NCI-H2227 treated with DMSO at 0.1 percent for 48 hours (cell line): ENCODE measurements at regions not wholly inside any gene's neighbourhood (a gene's known extent, or its start where the extent isn't known, plus 50 kb on each side); places are given as distances from the start of the nearest gene placed in this dataset.
"Not testable (repeated sequence)": the region's sequence is repeated elsewhere in the genome, so short reads cannot be mapped to it uniquely, and the experiment has no call there.

ENCODE experiments used
- DNase-seq: peaks from one replicate; lab custom pipeline; 2025; lab: John Stamatoyannopoulos, UW

DNA sequence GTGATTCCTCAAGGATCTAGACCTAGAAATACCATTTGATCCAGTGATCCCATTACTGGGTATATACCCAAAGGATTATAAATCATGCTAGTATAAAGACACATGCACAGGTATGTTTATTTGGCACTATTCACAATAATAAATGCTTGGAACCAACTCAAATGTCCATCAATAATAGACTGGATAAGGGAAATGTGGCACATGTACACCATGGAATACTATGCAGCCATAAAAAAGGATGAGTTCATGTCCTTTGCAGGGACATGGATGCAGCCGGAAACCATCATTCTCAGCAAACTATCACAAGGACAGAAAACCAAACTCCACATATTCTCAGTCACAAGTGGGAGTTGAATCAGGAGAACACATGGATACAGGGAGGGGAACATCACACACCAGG is 183.8 kb upstream of the ETV3 start:
- not testable (repeated sequence) for DNase-seq

DNA sequence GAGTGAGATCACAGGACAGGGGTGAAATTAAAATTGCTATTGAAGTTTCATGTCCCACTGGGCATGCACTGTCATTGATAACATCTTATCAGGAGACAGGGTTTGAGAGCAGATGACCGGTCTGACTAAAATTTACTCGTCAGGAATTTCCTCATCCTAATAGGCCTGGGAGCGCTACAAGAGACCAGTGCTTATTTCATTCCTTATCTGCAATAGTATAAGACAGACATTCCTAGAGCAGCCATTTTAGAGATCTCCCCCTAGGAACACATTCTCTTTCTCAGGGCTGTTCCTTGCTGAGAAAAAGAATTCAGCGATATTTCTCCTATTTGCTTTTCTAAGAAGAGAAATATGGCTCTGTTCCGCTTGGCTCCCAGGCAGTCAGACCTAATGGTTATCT is 181.4 kb upstream of the ETV3 start:
- no peak for DNase-seq

DNA sequence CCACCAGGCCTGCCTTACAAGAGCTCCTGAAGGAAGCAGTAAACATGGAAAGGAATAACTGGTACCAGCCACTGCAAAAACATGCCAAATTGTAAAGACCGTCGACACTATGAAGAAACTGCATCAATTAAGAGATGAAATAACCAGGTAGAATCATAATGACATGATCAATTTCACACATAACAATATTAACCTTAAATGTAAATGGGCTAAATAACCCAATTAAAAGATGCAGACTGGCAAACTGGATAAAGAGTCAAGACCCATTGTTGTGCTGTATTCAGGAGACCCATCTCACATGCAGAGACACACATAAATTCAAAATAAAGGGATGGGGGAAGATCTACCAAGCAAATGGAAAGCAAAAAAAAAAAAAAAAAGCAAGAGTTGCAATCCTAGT is 179.0 kb upstream of the ETV3 start:
- not testable (repeated sequence) for DNase-seq

DNA sequence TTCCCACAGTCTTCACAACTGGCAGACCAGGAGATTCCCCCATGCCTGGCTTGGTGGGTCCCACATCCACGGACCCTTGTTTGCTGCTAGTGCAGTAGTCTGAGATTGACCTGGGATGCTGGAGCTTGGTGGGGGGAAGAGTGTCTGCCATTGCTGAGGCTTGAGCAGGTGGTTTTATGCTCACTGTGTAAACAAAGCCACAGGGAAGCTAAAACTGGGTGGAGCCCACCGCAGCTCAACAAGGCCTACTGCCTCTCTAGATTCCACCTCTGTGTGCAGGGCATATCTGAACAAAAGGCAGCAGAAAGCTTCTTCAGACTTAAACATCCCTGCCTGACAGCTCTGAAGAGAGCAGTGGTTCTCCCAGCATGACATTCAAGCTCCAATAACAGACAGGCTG is 177.3 kb upstream of the ETV3 start:
- no peak for DNase-seq

DNA sequence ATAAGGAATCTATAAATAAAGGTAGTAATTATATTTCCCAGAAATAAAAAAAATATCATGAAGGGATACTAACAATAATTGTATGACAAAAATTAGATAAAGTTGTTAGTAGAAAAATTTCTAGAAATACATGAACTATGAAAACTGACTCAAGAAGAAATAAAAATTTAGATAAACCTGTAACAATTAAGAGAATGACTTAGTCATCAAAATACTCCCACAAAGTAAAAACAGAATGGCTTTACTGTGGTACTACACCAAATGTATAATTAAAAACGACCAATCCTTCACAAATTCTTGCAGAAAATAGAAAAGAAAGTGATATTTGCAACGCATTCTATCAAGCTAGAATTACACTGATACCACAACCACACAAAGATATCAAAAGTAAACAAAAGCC is 176.2 kb upstream of the ETV3 start:
- no peak for DNase-seq

DNA sequence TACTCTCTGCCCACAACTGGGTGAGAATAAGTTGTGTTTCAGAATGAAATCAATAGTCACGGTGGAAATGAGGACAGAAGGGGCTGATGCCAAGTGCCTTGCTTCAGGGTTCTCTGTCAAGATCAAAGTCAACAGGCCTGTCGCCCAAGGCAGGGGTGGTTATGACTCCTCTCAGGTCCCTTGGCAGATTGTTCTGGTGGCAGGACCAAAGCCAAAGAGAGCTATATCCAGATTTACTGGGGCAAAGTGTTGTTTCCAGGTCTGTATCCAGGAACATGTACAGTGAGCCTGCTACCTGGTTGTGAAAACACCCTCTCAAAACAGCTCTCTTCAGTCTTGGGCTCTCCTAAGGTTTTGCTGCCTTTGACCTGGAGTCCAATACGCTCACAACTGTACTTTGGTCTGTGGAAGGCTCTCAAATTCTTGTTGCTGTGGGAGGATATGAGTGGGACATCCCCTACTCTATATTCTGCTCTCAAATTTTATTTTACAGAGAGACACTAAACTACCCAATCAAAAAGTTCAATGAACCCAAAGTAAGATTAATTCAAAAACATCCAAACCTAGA is 175.1 kb upstream of the ETV3 start:
- no peak for DNase-seq

DNA sequence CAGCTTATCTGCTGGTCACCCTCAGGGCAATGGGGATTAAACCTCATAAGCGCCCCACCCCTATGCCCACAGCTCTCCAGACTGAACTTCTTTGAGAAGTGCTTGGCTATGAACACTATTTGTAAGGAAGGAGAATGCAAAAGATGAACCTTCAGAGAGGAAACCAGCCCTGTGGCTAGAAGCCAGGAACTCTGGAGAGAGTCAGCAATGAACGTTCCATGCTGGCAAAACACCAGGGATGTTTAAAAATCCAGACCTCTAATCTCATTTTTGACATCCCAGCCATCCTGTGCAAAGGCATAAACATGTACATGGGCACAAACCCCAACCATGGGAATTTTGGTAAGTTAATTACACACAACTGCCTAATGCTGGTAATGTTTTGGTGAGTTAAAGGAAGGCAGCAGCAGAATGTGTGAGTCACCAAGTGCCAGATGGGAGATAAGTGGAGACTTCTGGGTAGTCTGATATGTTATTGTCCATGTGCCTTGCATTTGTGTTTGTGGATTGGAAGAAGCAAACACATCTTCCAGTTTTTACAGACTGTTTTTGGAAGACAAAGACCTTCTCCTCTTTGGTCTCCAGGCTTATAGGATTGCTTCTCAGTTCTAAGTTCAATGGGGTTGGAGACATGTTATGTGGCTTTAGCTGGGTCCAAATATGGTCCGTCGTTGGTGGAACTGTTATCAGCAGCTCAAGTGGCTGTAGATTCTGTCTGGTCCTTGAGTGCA is 174.1 kb upstream of the ETV3 start:
- no peak for DNase-seq

DNA sequence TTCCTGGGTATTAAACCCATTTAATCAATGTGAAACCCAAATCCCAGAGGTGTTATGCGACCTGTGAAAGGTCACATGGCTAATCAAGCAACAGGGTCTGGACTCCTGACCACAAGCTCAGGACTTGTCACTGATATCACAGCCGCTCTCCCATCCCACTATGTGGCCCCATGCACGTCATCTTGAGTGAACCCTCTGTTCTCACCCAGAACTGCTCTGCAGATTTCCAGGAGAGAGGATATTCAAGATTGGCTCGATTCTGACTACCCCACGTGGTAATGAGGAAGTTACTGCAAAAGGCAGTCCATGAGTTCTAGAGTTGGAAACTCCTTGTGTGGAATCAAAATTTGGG is 173.5 kb upstream of the ETV3 start:
- DNase-seq = no peak

DNA sequence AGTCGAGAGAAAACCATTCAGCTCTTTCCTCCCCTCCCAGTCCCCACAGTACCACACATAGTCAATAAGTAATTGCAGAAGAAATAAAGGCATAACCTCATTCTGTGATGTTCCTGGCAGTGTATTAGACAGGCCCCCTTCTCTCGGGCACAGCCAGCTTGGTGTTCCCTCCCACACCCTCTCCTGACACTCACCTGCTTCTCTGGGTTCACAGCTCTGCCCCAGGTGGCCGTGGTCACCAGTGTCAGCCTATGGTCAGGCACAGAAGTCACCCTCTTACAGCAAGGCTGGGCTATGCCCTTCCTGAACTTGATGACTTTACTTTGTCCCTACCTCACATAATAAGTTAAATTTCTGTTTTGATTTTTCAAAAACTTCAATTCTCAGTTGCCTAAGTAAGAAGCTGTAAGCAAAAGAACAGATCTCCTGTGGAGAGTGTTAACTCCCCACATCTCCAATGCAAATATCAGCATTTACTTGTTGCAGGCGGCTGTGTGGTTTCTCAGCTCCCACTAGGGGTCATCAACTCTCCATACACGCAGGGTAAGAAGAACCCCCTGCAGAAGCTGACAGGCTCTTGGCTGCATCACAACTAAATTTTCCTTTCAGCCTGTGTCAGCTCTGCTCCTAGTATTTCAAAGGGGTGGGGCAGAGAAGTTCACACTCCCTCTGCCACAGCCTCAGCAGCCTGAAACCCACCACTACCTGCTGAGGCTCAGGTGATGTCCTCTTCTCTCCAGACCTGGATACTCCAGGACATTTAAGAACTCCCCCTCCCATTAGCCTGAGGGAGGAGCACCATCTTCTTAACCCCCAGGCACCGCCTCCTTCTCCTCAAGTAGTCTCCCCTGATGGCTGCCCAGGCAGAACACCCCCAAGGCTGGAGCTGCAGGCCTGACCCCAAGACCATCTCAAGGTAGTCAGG is 172.9 kb upstream of the ETV3 start:
- DNase-seq = not testable (repeated sequence)

DNA sequence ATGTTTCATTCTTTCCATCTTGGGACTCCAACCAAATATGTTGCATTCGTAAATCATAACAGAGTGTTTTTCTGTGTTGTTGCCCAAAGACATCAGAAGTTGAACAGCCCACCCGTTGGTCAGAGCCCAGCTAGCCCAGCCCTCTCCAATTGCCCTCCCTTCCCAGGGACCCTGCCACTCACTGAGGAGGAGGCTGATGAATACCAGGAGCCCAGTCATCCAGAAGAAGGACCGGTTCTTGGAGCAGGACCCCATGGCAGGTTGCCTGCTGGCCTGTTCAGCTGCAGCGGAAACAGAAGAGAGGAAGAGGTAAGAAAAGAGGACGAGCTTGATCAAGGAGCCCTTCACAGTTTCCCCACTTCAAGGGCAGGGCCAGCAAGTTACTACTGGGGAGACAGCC is 172.2 kb upstream of the ETV3 start:
- no peak for DNase-seq

DNA sequence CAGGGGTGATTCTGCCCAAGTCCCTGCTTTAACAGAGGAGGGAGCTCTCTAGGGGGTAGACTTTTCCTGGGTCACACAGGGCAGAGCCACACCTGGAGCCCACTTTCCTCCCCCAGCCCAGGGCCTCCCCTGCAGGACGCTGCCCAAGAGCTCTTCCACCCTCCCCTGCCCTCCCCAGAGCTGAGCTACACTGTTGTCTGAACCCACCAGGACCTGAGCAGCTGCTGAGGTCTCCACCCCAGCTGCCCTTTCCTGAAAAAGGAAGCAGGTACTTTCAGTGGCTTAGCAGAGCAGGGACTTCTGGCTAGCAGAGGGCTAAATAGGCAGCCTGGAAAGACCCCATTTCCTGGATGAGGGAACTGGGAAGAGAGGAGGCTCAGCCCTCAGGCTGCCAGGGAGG is 169.3 kb upstream of the ETV3 start:
- DNase-seq = no peak

DNA sequence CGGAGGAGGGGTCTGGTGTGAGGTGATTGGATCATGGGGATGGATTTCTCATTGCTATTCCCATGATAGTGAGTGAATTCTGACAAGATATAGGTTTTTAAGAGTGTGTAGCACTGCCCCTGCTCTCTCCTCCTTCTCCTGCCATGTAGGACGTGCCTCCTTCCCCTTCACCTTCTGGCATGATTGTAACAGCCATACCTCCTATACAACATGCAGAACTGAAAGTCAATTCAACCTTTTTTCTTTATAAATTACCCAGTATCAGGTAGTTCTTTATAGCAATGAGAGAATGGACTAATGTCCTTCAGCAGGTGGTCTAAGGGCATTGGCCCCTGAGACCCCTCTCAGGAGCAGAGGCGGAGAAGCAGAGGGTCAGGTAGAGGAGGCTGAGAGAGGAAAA is 168.7 kb upstream of the ETV3 start:
- no peak for DNase-seq

DNA sequence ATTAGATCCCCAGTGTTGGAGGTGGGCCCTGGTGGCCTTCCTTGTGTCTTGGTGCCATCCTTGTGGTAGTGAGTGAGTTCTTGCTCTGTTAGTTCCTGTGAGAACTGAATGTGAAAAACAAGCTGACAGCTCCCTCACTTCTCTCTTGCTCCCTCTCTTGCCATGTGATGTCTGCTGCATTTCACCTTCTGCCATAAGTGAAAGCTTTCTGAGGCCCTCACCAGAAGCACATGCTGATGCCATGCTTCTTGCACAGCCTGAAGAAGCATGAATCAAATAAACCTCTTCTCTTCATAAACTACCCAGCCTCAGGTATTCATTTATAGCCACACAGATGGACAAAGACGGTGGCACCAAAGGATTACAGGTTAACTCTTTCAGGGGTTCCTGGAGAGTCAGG is 166.1 kb upstream of the ETV3 start:
- no peak for DNase-seq

DNA sequence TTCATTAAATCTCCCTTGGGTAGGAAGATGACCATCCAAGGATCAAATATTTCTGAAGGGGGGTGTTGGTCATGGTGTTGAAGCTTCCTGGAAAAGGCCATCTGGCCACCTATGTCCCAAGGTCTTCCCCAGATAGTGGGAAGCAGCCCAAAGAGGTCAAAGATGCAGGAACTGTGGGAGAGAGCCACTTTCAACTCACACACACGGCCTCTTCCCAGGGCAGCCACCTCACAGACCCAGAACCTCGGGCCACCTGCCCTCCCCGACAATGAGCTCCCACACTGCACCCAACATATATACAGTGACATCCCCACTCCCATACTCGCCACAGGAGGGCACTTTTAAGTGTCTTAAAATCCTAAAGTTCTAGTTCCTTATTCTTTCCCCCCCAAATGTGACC is 164.5 kb upstream of the ETV3 start:
- DNase-seq = no peak

DNA sequence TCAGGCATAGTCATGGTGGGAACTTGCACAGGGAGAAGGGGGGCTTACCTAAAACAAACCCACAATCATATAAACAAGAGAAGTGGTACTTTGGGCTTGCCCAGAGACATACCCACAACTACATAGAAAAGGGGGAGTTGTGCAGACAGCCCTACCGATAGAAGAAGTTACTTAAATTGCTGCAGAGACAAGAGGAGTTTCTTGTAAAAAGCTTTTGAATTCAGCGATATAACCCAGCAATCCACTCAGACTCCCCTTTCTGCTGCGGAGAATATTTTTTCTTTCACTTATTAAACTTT is 164.0 kb upstream of the ETV3 start:
- DNase-seq = no peak

DNA sequence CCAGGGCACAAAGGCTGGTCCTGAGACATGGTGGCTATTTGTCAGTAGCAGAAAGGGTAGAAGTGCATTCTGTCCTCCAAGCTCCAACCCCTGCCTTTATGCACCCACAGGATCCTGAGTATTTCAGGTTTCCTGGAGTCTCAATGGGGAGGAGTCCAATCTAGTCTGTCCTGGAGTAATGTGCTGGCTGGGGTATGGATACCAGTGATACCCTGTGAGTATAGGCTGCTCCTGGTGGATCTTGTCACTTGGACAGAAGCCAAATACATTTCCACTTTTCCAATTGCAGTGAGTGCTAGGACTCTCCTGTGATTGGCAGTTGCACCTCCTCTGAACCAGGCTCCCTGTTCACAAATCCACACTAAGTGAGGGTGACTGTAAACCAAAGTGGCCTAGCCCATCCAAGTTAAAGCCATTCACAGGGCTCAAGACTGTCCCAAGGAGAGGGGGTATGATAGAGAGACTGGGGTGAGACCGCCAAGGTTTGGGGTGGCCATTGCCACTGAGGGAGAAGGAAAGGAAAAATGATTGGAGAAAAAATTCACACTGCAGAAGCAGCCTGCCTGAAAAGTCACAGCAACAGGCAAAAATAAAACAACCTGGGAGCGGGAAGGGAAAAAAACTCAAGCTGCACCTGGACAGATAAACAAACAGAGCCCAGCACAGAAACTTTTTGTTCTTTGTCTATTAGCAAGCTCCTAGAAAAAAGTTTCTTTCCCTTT is 163.4 kb upstream of the ETV3 start:
- DNase-seq = no peak

DNA sequence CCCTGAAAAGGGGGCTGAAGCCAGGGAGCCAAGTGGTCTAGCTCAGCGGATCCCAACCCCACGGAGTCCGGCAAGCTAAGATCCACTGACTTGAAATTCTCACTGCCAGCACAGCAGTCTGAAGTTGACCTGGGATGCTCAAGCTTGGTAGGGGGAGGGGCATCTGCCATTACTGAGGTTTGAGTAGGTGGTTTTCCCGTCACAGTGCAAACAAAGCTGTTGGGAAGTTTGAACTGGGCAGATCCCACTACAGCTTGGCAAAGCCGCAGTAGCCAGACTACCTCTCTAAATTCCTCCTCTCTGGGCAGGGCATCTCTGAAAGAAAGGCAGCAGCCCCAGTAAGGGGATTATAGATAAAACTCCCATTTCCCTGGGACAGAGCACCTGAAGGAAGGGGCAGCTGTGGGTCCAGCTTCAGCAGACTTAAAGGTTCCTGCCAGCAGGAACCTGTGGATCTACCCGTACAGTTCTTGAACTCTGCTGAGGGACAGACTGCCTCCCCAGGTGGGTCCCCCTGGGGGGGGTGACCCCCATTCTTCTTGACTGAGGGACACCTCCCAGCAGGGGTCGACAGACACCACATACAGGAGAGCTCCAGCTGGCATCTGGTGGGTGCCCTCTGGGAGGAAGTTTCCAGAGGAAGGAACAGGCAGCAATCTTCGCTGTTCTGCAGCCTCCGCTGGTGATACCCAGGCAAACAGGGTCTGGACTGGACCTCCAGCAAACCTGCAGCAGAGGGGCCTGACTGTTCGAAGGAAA is 156.4 kb upstream of the ETV3 start:
- not testable (repeated sequence) for DNase-seq

DNA sequence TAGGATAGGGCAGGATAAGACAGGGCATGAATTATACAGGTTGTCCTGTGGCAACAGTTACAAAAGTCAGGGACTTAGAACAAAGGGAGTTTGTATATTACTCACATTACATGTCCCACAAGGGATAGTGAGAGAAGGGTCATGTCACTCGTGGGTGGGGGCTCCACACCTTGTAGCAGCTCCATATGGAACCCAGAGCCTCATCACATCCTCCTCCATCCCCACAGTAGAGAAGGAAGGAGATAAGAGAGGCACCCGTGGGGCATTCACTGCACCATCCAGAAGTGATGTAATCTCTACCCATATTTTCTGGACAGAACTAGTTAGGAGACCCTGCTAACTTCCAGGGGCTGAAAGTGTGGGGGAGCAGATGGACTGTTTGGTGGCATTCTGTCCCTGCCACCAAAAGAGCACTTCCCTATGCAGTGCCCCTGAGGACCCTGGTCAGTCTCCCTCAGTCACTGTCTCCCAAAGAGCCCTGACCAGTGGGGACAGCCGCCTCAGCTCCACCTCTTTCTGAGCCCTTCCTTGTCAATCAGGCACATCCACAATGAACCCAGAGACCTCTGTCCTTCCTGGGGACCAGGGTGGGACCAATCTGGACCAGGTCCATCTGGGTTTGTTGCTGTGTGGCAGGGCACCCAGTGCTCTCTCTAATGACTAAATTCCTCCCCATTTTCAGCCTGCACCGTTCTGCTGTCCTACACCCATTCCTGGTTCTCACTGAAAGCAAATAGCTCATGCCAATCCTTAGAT is 154.8 kb upstream of the ETV3 start:
- DNase-seq = no peak

DNA sequence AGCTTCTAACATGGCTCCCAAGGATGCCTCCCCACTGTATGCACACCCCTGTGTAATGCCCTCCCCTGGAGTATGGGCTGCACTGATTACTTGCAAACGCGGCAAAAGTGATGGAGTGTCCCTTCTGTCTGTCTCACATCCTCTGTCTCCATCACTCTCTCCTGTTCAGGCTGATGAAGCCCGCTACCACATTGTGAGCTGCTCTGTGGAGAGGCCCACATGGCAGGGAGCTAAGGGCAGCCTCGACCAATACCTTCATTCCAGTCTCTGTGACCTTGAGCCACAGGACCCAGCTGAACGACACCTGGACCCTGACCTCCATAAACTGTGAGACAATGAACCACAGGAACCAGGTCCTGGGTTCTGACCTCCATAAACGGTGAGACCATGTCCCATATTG is 154.1 kb upstream of the ETV3 start:
- no peak for DNase-seq

DNA sequence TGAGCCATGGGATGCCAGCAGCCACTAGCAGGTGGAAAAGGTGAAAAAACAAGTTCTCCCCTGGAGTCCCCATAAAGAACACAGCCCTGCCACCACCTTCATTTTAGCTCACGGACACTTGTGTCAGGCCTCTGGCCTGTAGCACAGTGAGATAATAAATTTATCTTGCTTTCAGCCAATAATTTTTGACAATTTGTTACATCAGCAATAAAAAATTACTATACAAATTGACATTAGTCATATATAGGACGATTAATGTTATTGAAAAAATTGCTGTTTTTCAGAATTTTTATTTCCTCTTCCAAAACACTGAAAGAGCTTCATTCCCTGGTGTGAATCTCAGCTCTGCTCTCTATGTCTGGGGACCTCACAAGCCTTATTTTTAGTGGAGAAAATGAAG is 152.9 kb upstream of the ETV3 start:
- DNase-seq = no peak

DNA sequence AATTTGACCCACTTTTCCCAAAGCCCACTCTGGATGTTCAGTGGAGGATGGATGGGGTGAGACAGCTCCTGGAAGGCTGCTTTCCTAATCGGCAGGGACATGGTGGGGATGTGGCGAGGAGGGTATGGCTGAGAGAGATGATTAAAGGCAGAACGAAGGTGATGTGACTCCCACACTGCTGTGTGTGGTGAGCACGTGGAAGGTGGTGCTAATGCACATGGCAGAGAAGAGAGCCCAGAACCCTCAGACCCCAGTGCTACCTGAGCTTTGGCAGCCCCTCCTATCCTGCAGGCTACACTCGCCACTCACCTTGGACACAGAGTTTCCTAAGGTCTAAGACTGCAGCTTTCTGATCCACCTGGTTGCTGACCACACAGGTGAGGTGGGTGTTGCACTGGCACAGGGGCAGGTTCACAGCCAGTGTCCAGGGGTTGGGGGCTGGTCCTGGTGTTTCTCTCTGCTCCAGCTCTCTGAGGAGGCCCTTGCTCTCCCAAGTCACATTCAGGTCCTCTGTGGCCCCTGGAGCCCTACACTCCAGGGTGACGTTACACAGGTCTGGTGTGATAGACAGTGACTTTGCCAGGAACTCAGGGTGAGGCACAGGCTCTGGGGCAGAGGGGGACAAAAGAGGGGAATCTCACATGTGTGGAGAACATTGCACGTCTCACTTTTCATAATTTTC is 151.4 kb upstream of the ETV3 start:
- DNase-seq = no peak
